MM.1S (cell line): ENCODE measurements at regions not wholly inside any gene's neighbourhood (a gene's known extent, or its start where the extent isn't known, plus 50 kb on each side); places are given as distances from the start of the nearest gene placed in this dataset.

Source experiments
- CTCF ChIP-seq: fragments of 300-600 bp; sonication (generic); IDR thresholded peaks from 2 replicates; pipeline ENCODE4 v1.5.1; 2016; ENCODE audit warnings: antibody characterized with exemption, low read length, mixed read lengths
- EZH2 ChIP-seq: fragments of 300-600 bp; sonication (generic); optimal IDR thresholded peaks from 2 replicates; pipeline ENCODE3; 2017; ENCODE audit warnings: low read depth, mild to moderate bottlenecking, antibody characterized with exemption, low read length, mixed read lengths
- EZH2phosphoT487 ChIP-seq: fragments of 300-600 bp; sonication (generic); IDR thresholded peaks from 2 replicates; pipeline ENCODE4 v1.6.1; 2018; ENCODE audit warnings: antibody characterized with exemption, low read length

DNA sequence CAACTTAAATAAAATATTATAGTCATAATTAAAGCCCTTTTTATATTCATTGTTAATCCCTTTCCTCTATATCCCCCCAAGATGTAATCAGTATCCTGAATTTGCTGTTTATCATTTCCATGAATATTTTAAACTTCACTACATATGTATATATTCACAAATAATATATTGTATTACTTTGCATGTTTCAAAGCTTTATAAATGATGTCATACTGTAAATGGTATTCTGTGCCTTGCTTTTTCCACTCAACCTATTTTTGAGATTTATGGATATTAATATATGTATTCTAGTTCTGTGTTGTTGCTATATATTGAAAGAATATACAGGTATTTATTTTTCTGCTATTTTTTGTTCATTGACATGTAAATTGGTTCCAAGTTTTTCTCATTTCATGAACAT is 173.1 kb downstream of the CCDC71L start:
- TF ChIP-seq CTCF (no peak), EZH2 (no peak), EZH2phosphoT487 (no peak)
